ENCODE measurements at regions not wholly inside any gene's neighbourhood (a gene's known extent, or its start where the extent isn't known, plus 50 kb on each side); places are given as distances from the start of the nearest gene placed in this dataset.

- H3K4me1 Mint-ChIP-seq: no peaks in the 10 kb centered on the region
These were observed 428.3 kb upstream of the ARID1B start for GRCh38 chr6:156348849-156349248.

GRCh38 chr6:156348424-156348823 lies 428.8 kb upstream of the ARID1B start:
- Mint-ChIP-seq H3K27ac (no peak overlapping the region), H3K9me3 (peaks cover 5% of the 10 kb centered on the region), H3K27me3 (no peaks in the 10 kb centered on the region), H3K4me3 (no peak overlapping the region), H3K4me1 (no peaks in the 10 kb centered on the region), H3K36me3 (ENCODE audit: low read depth) (no peaks in the 10 kb centered on the region)
- intact Hi-C loops (cut with micrococcal nuclease): no loop called here
- DNase-seq: peak; percentile 25

More at GRCh38 chr6:156348849-156349248, 428.3 kb upstream of the ARID1B start:
- DNase-seq: peak; percentile 17
- intact Hi-C loops (cut with micrococcal nuclease): no loop called here
- Mint-ChIP-seq H3K27me3 (no peaks in the 10 kb centered on the region), H3K27ac (no peak overlapping the region), H3K4me3 (no peak overlapping the region), H3K36me3 (ENCODE audit: low read depth) (no peaks in the 10 kb centered on the region), H3K9me3 (peaks cover 5% of the 10 kb centered on the region)

GRCh38 chr6:156347656-156348055 lies 429.5 kb upstream of the ARID1B start:
- Mint-ChIP-seq H3K4me3 (no peak overlapping the region), H3K27me3 (no peaks in the 10 kb centered on the region), H3K27ac (no peak overlapping the region), H3K4me1 (no peaks in the 10 kb centered on the region), H3K9me3 (peaks cover 5% of the 10 kb centered on the region), H3K36me3 (ENCODE audit: low read depth) (no peaks in the 10 kb centered on the region)
- peak; percentile 14 for DNase-seq
- intact Hi-C loops (cut with micrococcal nuclease): no loop called here

- intact Hi-C loops (cut with micrococcal nuclease): no loop called here
- Mint-ChIP-seq H3K9me3 (peaks cover 2% of the 10 kb centered on the region), H3K36me3 (ENCODE audit: low read depth) (no peaks in the 10 kb centered on the region), H3K4me3 (no peak overlapping the region), H3K4me1 (no peaks in the 10 kb centered on the region), H3K27me3 (no peaks in the 10 kb centered on the region), H3K27ac (no peak overlapping the region)
- DNase-seq: peak; percentile 11
These were observed 429.9 kb upstream of the ARID1B start for GRCh38 chr6:156347246-156347645.

GRCh38 chr6:156345700-156346099 lies 431.5 kb upstream of the ARID1B start:
- peak; percentile 50 for DNase-seq
- Mint-ChIP-seq H3K36me3 (ENCODE audit: low read depth) (no peaks in the 10 kb centered on the region), H3K4me3 (no peak overlapping the region), H3K27me3 (no peaks in the 10 kb centered on the region), H3K27ac (no peak overlapping the region), H3K9me3 (no peaks in the 10 kb centered on the region), H3K4me1 (no peaks in the 10 kb centered on the region)
- intact Hi-C loops (cut with micrococcal nuclease): no loop called here

- no peaks in the 10 kb centered on the region for H3K4me1 Mint-ChIP-seq
- no peak for DNase-seq
- H3K27me3 Mint-ChIP-seq: no peaks in the 10 kb centered on the region
- no peaks in the 10 kb centered on the region for H3K9me3 Mint-ChIP-seq
- no peaks in the 10 kb centered on the region for H3K36me3 Mint-ChIP-seq (ENCODE audit: low read depth)
- H3K27ac Mint-ChIP-seq: no peak overlapping the region
- no peak overlapping the region for H3K4me3 Mint-ChIP-seq
- intact Hi-C loops (cut with micrococcal nuclease): no loop called here
These were observed 432.7 kb upstream of the ARID1B start for GRCh38 chr6:156344491-156344890.

GRCh38 chr6:156337801-156338200 lies 439.4 kb upstream of the ARID1B start:
- H3K27me3 Mint-ChIP-seq: no peaks in the 10 kb centered on the region
- no peak overlapping the region for H3K4me3 Mint-ChIP-seq
- intact Hi-C loops (cut with micrococcal nuclease): no loop called here
- no peaks in the 10 kb centered on the region for H3K4me1 Mint-ChIP-seq
- no peaks in the 10 kb centered on the region for H3K36me3 Mint-ChIP-seq (ENCODE audit: low read depth)
- peaks cover 7% of the 10 kb centered on the region for H3K9me3 Mint-ChIP-seq
- H3K27ac Mint-ChIP-seq: no peak overlapping the region
- DNase-seq: no peak

- Mint-ChIP-seq H3K9me3 (peaks cover 14% of the 10 kb centered on the region), H3K36me3 (ENCODE audit: low read depth) (no peaks in the 10 kb centered on the region)
These were observed 440.4 kb upstream of the ARID1B start for GRCh38 chr6:156336733-156337132.

GRCh38 chr6:156336089-156336488 lies 441.1 kb upstream of the ARID1B start:
- Mint-ChIP-seq H3K27me3 (no peaks in the 10 kb centered on the region), H3K4me3 (no peak overlapping the region), H3K9me3 (peaks cover 19% of the 10 kb centered on the region), H3K36me3 (ENCODE audit: low read depth) (no peaks in the 10 kb centered on the region), H3K4me1 (no peaks in the 10 kb centered on the region), H3K27ac (no peak overlapping the region)
- no peak for DNase-seq
- intact Hi-C loops (cut with micrococcal nuclease): no loop called here

More at GRCh38 chr6:156336733-156337132, 440.4 kb upstream of the ARID1B start:
- Mint-ChIP-seq H3K4me3 (no peak overlapping the region), H3K27me3 (no peaks in the 10 kb centered on the region), H3K4me1 (no peaks in the 10 kb centered on the region), H3K27ac (no peak overlapping the region)
- intact Hi-C loops (cut with micrococcal nuclease): no loop called here
- DNase-seq: no peak

GRCh38 chr6:156334966-156335365 lies 442.2 kb upstream of the ARID1B start:
- H3K9me3 Mint-ChIP-seq: peaks cover 20% of the 10 kb centered on the region
- intact Hi-C loops (cut with micrococcal nuclease): no loop called here
- H3K4me3 Mint-ChIP-seq: no peak overlapping the region
- no peaks in the 10 kb centered on the region for H3K4me1 Mint-ChIP-seq
- H3K36me3 Mint-ChIP-seq (ENCODE audit: low read depth): no peaks in the 10 kb centered on the region
- H3K27ac Mint-ChIP-seq: no peak overlapping the region
- no peaks in the 10 kb centered on the region for H3K27me3 Mint-ChIP-seq
- no peak for DNase-seq

- DNase-seq: peak; percentile 32
- H3K4me3 Mint-ChIP-seq: no peak overlapping the region
- peaks cover 3% of the 10 kb centered on the region for H3K9me3 Mint-ChIP-seq
- no peaks in the 10 kb centered on the region for H3K4me1 Mint-ChIP-seq
- no peaks in the 10 kb centered on the region for H3K27me3 Mint-ChIP-seq
- H3K27ac Mint-ChIP-seq: no peak overlapping the region
- intact Hi-C loops (cut with micrococcal nuclease): no loop called here
- no peaks in the 10 kb centered on the region for H3K36me3 Mint-ChIP-seq (ENCODE audit: low read depth)
These were observed 457.5 kb upstream of the ARID1B start for GRCh38 chr6:156319707-156320106.

GRCh38 chr6:156316583-156317125 lies 460.5 kb upstream of the ARID1B start:
- Mint-ChIP-seq H3K27me3 (no peaks in the 10 kb centered on the region), H3K9me3 (peaks cover 3% of the 10 kb centered on the region), H3K4me1 (no peaks in the 10 kb centered on the region), H3K36me3 (ENCODE audit: low read depth) (no peaks in the 10 kb centered on the region), H3K27ac (no peak overlapping the region), H3K4me3 (no peak overlapping the region)
- intact Hi-C loops (cut with micrococcal nuclease): no loop called here
- DNase-seq: peak; percentile 22

- H3K4me1 Mint-ChIP-seq: no peaks in the 10 kb centered on the region
- no peaks in the 10 kb centered on the region for H3K36me3 Mint-ChIP-seq (ENCODE audit: low read depth)
- intact Hi-C loops (cut with micrococcal nuclease): no loop called here
- no peak overlapping the region for H3K4me3 Mint-ChIP-seq
- no peak for DNase-seq
- H3K9me3 Mint-ChIP-seq: no peaks in the 10 kb centered on the region
- H3K27me3 Mint-ChIP-seq: no peaks in the 10 kb centered on the region
- no peak overlapping the region for H3K27ac Mint-ChIP-seq
These were observed 462.0 kb upstream of the ARID1B start for GRCh38 chr6:156315146-156315545.

- Mint-ChIP-seq H3K36me3 (ENCODE audit: low read depth) (no peaks in the 10 kb centered on the region), H3K27me3 (no peaks in the 10 kb centered on the region), H3K4me1 (no peaks in the 10 kb centered on the region), H3K4me3 (no peak overlapping the region), H3K27ac (no peak overlapping the region), H3K9me3 (no peaks in the 10 kb centered on the region)
- intact Hi-C loops (cut with micrococcal nuclease): no loop called here
- DNase-seq: no peak
These were observed 464.1 kb upstream of the ARID1B start for GRCh38 chr6:156313037-156313436.

GRCh38 chr6:156311291-156311690 lies 465.9 kb upstream of the ARID1B start:
- intact Hi-C loops (cut with micrococcal nuclease): no loop called here
- H3K36me3 Mint-ChIP-seq (ENCODE audit: low read depth): no peaks in the 10 kb centered on the region
- no peaks in the 10 kb centered on the region for H3K9me3 Mint-ChIP-seq
- H3K27ac Mint-ChIP-seq: no peak overlapping the region
- no peaks in the 10 kb centered on the region for H3K4me1 Mint-ChIP-seq
- no peak overlapping the region for H3K4me3 Mint-ChIP-seq
- no peaks in the 10 kb centered on the region for H3K27me3 Mint-ChIP-seq
- no peak for DNase-seq
